Head of caudate nucleus (tissue), 42 donors: ENCODE measurements at regions not wholly inside any gene's neighbourhood (a gene's known extent, or its start where the extent isn't known, plus 50 kb on each side); places are given as distances from the start of the nearest gene placed in this dataset.

Source experiments
- DNase-seq, 42 donors: peaks; one replicate each; pipeline versions ENCODE4 v3.0.0 to v3.0.0-alpha.2; 2020 to 2021; ENCODE audit warnings: mixed read lengths in 7 of 42
- intact Hi-C: fragments of 100-400 bp; cut with DNase I; formaldehyde crosslinking; loops from one replicate; pipeline ENCODE4 v1.15.0; 2022

DNA sequence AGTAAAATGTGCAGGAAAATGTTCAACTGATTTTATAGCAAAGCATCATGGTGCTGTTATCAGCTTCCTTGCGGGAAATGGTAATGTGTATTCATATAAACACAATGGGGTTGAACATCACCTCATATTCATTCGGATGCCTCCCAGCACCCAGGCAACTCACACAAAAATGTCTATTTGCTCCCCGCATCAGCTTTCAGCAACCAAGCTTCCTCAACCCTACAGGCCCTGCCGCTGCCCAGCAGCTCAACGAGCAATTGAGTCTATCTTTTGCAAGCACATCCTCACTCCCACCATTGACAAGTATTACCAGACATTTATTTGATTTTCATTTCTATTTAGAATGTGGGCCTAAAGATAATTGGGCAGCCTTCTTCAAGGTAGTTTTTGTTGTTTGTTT, 2161.4 kb upstream of the PIK3C3 start:
- intact Hi-C loops: no loop called here

DNA sequence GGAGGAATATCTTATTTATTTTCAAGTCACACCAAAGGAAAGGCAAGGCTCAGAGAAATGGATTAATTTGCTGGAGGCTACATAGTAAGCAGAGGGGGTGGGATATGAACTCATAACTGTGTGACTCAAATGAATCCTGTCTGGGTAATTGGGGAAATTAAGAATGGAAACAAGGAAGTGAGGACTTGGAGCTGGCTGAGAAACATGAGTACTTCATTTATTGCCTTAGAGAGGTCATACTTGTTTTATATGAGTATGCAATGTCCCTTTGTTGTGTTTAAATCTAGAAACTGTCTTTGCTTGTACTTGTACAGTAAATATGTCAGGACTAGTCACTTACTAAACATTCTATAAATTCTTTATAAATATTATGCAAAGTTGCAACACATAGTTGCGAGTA, 2166.7 kb upstream of the PIK3C3 start:
- no peak for DNase-seq
- intact Hi-C loops: no loop called here

More for the DNA sequence above, 2161.4 kb upstream of the PIK3C3 start:
- DNase-seq: no peak

DNA sequence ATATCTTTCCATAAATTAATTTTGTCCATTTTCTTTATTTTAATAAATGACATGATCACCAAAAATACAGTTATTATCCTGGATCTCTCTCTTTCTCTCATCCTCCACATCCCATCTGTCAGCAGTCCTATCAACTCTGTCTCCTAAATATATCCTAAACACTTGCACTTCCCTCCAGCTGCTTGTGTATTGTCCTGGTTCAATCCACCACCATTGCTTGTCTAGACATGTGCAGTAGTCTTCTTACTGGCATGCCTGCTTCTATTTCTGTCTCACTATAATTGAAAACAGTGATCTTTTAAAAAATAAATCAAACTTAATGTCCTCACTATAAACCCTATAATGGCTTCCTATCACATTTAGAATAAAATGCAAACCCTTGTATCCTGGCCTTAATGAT, 2168.6 kb upstream of the PIK3C3 start:
- DNase-seq: no peak
- intact Hi-C loops: no loop called here

DNA sequence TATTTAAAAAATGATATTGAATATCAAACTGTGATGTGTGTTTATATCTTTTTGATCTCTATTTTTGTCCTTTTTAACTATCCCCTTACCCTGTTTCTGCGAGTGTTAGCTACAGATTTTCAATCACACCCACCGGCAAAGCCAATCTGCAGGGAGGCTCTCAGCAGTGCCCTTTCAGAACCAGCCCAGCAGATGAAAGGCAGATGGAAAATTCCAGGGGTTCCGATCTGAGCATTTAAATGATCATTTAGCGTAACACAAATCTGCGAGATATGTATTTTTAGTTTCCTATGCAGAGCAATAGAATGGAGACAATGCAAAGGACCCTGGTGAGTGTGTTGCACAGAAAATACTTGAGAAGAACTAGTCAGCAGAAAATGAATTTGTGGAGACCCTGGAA, 2170.5 kb upstream of the PIK3C3 start:
- intact Hi-C loops: no loop called here
- DNase-seq: no peak

DNA sequence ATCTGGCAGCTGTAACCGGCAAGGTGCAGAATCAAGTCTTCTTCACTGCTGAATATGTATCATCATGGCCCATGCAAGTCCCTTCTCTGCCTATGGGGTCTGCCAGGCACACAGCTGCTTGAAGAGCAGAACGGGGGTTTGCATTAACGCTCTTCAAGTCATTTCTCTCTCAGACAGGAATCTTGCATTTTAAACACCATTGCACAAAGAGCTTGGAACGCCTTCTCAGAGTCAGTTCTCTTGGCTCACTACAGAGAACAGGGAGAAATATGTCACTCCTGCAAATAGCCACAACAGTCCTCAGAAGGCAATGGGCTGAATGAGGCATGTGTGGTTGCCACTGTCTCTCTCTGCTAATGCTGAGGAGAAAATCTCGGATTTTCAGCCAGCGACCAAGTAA, 2173.5 kb upstream of the PIK3C3 start:
- DNase-seq: no peak
- intact Hi-C loops: no loop called here

DNA sequence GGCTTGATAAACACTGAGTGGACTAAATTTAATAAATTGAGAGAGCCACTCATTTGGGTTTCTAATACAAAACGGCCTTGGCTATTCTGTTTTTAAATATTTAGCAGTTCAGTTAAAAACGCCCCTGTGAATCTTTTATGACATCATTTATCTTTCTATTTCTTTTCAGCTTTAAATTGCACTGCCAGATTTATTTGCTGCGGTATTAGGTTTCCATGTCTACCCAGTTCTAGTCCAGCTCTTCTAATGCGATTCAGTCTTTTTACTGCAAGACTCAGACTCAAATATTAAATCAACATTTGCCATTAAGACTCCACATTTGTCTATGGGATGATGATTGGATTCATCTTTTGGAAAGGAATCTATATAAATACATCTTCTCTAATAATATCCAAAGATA, 2174.3 kb upstream of the PIK3C3 start:
- intact Hi-C loops: no loop called here
- no peak for DNase-seq

DNA sequence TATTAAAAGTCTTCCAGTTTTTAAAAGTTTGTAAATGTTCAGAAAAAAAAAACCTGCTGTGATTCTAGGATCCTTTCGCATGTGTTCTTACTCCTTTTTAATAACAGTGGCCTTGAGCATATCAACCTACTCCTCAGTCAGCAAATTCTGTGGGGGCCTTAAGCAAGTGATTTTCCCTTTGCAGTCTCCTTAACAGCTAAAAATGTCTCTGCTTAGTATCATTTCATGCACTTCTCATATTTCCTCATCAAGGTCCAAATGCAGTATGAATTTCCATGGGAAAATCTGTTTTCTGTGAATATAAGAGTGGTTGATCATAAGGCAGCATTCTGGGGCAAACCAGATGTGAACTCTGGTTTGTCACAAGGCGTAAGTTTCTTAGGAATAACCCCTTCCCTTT, 2175.1 kb upstream of the PIK3C3 start:
- intact Hi-C loops: no loop called here
- DNase-seq: no peak

DNA sequence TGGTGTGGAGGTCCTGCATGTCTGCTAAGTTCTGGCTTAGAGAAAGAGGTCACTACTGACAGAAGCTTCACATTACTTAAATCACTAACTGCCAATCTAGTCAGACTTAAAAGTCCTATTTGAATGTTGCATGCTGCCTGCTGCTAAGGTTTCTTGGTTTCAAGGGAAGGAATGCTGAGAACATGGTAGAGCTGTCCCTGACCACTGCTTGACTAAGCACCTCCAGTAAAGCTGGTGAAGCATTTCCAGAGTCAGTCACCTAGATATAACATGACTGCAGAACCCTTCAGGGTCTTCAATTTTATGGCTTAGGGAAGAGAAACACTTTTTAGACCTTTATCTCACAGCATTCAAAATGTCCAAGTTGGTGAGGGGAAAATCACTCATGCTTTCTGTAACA, 2178.3 kb upstream of the PIK3C3 start:
- intact Hi-C loops: no loop called here
- DNase-seq: no peak

DNA sequence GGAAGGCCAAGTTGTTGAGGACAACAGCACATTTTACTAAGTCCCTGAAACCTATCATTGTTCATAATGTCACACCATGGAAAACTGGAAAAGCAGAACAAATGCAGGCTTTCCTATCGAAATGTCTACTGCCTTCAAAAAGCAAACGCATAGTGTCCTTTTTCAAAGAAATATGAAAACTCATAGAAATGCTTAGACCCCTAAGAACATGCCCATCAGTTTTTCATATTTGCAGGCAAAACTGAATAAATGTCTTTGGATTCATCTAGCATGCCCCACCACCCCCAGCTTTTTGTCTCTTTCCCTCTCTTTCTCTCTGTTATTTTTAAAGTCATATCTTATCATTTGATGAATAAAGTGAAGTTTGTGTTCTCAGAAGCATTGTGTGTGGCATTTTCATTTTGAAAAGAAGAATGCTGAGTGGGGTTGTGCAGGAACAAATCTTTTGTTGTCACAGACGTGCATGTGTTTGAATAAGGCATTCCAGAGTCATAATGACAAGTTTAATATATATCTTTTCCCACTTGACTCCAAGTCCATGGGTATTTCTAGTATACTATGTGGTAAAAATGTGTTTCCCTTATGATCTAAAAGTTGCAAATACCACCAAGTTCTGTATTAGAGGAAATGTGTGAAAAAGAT, 2180.0 kb upstream of the PIK3C3 start:
- no peak for DNase-seq
- intact Hi-C loops: no loop called here

DNA sequence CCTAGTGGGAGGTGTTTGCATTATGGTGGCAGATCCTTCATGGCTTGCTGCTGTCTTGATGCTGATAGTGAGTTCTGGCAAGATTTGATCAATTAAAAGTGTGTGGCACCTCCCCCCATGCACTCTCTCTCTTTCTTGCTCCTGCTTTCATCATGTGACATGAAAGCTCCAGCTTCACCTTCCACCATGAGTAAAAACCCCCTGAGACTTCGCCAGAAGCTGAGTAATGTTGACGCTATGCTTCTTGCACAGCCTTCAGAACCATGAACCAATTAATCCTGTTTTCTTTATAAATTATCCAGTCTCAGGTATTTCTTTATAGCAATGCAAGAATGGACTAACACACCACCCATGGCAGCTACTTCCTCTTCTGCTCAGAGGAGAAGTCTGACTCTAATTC, 2181.4 kb upstream of the PIK3C3 start:
- no peak for DNase-seq
- intact Hi-C loops: no loop called here

DNA sequence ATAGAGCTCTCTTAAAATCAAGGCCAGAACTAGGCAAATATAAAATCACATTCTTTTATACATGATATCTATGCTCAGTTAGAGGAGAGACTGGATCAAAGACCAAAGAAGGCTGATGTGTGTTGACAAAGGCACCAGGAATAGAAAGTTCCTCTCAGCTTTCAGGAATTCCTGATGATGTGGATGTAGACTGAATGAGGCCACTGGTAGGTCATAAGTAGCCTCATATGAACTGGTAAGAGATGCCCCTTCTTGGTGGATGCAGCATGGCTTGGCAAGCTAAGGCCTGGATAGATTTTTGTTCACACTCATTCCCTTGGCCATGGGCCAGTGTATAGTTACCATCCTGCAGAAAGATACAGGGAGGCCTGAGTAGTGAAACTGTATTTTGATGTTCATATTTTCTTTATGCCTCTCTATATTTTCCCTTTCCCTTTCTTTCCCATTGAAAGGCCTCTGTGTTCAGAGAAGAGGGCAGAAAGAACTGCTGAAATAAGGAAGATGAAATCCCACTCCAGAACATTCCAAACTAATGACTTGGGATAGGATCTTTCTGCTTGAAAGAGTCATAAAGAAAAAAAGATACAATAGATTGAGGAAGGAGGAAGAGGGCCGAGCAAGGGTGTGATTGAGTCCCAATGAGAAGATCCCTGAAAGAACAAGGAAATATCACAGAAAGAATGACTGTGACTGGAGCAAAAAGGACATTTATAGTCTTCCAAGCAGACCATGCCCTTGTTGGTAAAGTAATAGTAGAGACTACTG, 2182.7 kb upstream of the PIK3C3 start:
- intact Hi-C loops: no loop called here
- DNase-seq: no peak

DNA sequence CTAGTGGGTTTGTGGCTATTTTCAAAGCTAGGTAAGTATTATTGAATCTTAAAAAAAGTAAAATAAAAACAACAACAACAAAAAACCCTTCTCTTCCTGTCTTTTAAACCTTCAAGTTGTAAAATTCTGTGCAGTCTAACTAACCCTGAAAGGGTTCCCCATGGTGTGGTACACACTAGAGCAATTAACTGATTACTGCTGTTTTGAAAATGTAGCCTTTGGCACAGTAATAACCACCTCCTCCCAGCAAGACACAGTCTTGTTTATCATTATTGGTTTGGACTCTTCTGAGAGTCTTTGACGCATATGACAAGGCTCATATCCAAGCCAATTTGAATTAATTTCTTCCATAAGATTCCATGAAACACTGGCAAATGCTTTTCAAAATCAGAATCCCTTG, 2184.6 kb upstream of the PIK3C3 start:
- DNase-seq: no peak
- intact Hi-C loops: no loop called here

DNA sequence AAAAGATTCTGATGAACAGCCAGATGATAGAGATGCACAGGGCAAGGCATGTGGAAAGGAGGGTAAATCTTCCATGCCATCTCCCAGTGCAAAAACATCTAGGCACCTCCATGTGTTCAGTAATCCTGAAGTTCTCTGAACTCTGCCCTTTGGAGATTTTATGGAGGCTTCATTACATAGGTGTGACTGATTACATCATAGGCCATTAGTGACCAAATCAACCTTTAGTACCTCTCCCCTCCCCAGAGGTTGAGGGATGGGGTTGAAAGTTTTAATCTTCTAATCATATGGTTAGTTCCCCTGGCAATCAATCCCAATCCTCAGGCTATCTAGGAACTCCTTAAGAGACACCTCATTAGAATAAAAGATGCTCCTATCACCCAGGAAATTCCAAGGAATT, 2190.2 kb upstream of the PIK3C3 start:
- intact Hi-C loops: no loop called here
- no peak for DNase-seq

DNA sequence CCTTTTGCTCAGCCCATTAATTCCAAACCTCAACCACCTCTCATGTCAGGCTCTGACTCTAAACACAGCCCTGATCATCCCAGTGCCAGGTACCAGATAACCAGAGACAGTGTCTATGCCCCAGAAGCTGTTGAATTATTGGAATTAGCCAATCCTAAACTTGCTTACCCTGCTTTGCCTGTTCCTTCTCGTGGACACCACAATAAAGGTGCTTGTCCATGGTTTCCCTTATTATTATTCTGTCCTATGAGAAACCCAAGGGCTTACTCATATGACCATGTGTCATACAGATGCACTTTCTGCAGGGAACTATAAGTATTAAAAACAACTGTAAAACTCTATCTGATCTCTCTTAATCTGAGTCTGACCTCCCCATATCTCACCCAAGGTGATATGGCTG, 2193.8 kb upstream of the PIK3C3 start:
- no peak for DNase-seq
- intact Hi-C loops: no loop called here

DNA sequence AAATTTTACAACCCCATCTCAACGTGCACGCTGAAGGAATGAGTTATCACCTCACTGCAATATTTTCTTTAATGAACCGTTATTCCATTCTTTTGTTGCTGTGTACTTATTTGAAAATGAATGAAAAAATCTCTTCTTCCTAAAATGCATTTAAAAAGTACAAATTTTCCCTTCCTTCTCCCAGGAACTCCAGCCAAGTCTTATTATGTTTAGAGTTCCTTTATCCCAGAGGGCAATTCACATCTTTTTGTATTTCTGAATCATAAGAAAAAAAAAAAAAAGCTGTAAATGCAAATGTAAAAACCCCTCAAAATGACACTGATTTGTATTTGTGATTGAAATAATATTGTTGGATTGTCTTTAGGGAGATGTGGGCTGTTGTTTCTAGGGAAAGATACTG, 2194.3 kb upstream of the CELF4 start:
- intact Hi-C loops: no loop called here
- no peak for DNase-seq

DNA sequence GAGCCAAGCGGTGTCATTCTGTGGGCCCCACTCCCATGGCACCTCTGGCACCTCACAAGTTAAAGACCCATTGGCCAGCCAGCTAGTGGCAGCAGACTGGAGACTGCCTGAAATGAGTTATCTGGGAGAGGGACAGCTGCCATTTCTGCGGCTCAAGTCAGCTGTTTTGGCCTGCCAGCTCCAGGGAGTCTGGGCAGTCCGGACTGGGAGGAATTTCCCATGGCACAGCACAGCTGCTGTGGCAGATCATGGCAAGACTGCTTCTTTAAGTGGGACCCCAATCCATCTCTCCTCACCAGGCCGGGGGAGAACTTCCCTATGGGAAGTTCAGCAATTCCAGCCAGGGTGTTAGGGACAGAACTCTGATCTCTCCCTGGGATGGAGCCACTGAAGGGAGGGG, 2187.6 kb upstream of the CELF4 start:
- DNase-seq: no peak
- intact Hi-C loops: no loop called here

DNA sequence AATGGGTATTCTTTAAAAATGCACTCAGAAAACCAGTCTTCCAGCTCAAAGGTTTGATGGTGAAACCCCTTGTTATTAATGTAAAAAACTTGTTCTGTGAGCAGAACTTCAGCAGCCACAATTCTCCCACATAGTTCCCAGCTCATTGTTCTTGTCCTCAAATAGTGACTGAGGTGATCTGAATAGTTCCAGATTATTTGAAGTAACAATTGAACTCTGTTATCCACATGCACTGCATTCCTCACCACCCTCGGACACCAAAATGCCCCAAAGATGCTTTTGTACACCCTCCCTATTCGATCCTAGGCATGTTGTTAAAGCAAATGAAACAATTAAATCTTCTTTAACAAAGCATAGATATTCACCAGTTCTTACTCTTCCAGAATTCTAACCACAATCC, 2186.8 kb upstream of the CELF4 start:
- intact Hi-C loops: no loop called here
- no peak for DNase-seq

DNA sequence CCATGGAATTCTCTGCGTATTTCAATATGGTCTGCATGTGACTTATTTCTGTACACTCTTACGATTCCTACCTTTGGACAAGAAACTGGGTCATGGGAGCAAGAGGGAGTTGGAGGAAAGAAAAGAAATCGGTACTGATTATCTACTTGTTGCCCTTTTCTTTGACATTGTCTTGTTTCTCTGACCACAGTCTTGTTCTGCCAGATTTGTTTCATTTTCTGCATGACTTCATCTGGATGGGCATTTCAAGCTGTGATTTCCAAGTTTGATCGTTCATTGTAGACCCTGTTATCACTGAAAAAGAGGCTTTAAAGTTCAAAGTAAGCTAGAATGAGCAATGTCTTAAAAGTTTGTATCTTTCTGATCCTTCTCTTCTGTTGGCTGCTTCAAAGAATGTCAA, 2186.3 kb upstream of the CELF4 start:
- DNase-seq: no peak
- intact Hi-C loops: no loop called here

DNA sequence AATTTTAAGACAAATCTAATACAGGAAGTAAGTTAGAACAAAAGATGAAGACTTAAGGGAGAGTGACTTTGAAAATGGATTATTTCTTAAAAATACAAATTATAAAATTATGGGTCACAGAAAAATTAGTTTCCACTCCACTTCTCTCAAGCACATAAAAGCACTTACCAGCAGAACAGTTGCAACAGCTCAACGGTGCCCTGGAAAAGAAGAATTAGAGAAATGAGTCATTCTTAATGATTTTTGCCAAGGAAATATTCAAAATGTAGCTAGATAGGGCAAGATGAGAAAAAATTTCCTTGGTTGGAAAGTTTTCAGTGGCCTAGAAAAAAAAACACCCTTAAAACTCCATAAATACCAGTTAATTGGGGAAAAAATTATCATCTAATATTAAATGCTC, 2185.6 kb upstream of the CELF4 start:
- intact Hi-C loops: no loop called here
- no peak for DNase-seq

DNA sequence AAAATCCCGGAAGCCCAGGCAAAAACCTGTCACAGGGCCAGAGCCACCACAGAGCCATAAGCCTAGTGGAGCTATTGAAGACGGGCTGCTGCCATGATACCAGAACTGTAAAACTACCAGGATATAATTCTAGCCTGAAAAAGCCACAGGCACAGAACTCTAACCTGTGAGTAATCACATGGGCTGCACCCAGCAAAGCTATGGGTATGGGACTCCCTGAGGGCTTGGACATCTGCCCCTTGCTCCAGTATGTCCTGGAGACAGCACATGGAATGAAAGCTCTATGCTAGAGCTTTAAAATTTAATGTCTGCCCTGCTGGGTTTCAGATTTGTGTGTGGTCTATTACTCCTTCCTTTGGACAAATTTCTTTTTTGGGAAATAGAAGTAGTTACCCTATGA, 2183.6 kb upstream of the CELF4 start:
- intact Hi-C loops: no loop called here
- DNase-seq: no peak

DNA sequence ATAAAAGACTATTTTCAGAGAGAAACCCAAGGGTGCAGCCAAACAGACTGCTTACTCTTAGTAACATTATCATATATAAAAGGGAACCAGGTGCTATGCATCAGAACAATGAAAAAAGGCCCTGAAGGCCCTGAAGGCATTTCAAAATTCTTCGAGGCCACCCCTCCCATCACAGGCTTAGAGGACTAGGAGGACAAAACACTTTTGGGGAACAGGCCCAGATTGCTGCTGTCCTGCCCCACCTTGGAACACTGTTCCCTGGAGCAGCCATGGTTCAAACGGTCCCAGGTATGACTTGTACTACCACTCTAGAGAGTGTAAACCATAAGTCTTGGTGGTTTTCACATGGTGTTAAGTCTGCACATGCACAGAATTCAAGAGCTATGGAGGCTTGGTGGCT, 2183.1 kb upstream of the CELF4 start:
- intact Hi-C loops: no loop called here
- DNase-seq: no peak
